ENCODE measurements at regions not wholly inside any gene's neighbourhood (a gene's known extent, or its start where the extent isn't known, plus 50 kb on each side); places are given as distances from the start of the nearest gene placed in this dataset.

- TF ChIP-seq CTCF (IDR thresholded peaks at IDR 0.05) = no peak
- Histone ChIP-seq H3K9me3 (no peaks in the 10 kb centered on the region), H3K36me3 (ENCODE audit: insufficient read depth in 1 of 2, low read depth in 1 of 2) (no peaks in the 10 kb centered on the region), H3K4me1 (no peaks in the 10 kb centered on the region), H3K4me3 (no peak overlapping the region), H3K27ac (no peak overlapping the region), H3K27me3 (ENCODE audit: insufficient read depth in 3 of 3, low read length in 2 of 3) (no peaks in the 10 kb centered on the region)
- intact Hi-C loops (cut with DNase I) = no loop called here
- ATAC-seq (no peak), DNase-seq (no peak)
- 92 to 98% (median 95%) methylated on average over 1 of the region's 1 CpG for WGBS, 3 donors
Measured at GRCh38 chr6:105764315-105764714, 321.8 kb upstream of the PRDM1 start.

GRCh38 chr6:105763866-105764265 is 322.3 kb upstream of the PRDM1 start:
- H3K4me1 ChIP-seq = no peaks in the 10 kb centered on the region
- WGBS, 3 donors = 67 to 75% (median 74%) methylated on average over 2 of the region's 2 CpGs
- intact Hi-C loops (cut with DNase I) = no loop called here
- no peak overlapping the region for H3K4me3 ChIP-seq
- no peak overlapping the region for H3K27ac ChIP-seq
- no peak for ATAC-seq
- H3K9me3 ChIP-seq = no peaks in the 10 kb centered on the region
- H3K36me3 ChIP-seq (ENCODE audit: insufficient read depth in 1 of 2, low read depth in 1 of 2) = no peaks in the 10 kb centered on the region
- H3K27me3 ChIP-seq (ENCODE audit: insufficient read depth in 3 of 3, low read length in 2 of 3) = no peaks in the 10 kb centered on the region
- TF ChIP-seq CTCF (IDR thresholded peaks at IDR 0.05) = no peak
- no peak for DNase-seq

GRCh38 chr6:105760746-105761145 is 325.4 kb upstream of the PRDM1 start:
- DNase-seq (no peak), ATAC-seq (no peak)
- 96 to 97% (median 97%) methylated on average over 3 of the region's 3 CpGs for WGBS, 3 donors
- H3K27me3 ChIP-seq (ENCODE audit: insufficient read depth in 3 of 3, low read length in 2 of 3) = no peaks in the 10 kb centered on the region
- no peaks in the 10 kb centered on the region for H3K4me1 ChIP-seq
- H3K9me3 ChIP-seq = no peaks in the 10 kb centered on the region
- H3K4me3 ChIP-seq = no peak overlapping the region
- intact Hi-C loops (cut with DNase I) = no loop called here
- no peak overlapping the region for H3K27ac ChIP-seq
- no peak for TF ChIP-seq CTCF (IDR thresholded peaks at IDR 0.05)
- no peaks in the 10 kb centered on the region for H3K36me3 ChIP-seq (ENCODE audit: insufficient read depth in 1 of 2, low read depth in 1 of 2)

GRCh38 chr6:105759946-105760345 is 326.2 kb upstream of the PRDM1 start:
- Histone ChIP-seq H3K27me3 (ENCODE audit: insufficient read depth in 3 of 3, low read length in 2 of 3) (no peaks in the 10 kb centered on the region), H3K27ac (no peak overlapping the region), H3K9me3 (no peaks in the 10 kb centered on the region), H3K4me1 (no peaks in the 10 kb centered on the region), H3K36me3 (ENCODE audit: insufficient read depth in 1 of 2, low read depth in 1 of 2) (no peaks in the 10 kb centered on the region), H3K4me3 (no peak overlapping the region)
- TF ChIP-seq CTCF (IDR thresholded peaks at IDR 0.05) = no peak
- DNase-seq (no peak), ATAC-seq (no peak)
- intact Hi-C loops (cut with DNase I) = no loop called here
- WGBS, 3 donors = 36 to 74% (median 51%) methylated on average over 4 of the region's 4 CpGs

GRCh38 chr6:105759015-105759414 is 327.1 kb upstream of the PRDM1 start:
- Histone ChIP-seq H3K4me1 (no peaks in the 10 kb centered on the region), H3K27me3 (ENCODE audit: insufficient read depth in 3 of 3, low read length in 2 of 3) (no peaks in the 10 kb centered on the region), H3K9me3 (no peaks in the 10 kb centered on the region), H3K27ac (no peak overlapping the region), H3K4me3 (no peak overlapping the region), H3K36me3 (ENCODE audit: insufficient read depth in 1 of 2, low read depth in 1 of 2) (no peaks in the 10 kb centered on the region)
- 87 to 100% (median 97%) methylated on average over 2 of the region's 2 CpGs for WGBS, 3 donors
- ATAC-seq (no peak), DNase-seq (no peak)
- TF ChIP-seq CTCF (IDR thresholded peaks at IDR 0.05) = no peak
- intact Hi-C loops (cut with DNase I) = no loop called here

All from psoas muscle (tissue), 7 donors.